Keratinocyte (primary cell): ENCODE measurements at regions not wholly inside any gene's neighbourhood (a gene's known extent, or its start where the extent isn't known, plus 50 kb on each side); places are given as distances from the start of the nearest gene placed in this dataset.

ENCODE experiments used
- CTCF ChIP-seq, 3 experiments: IDR thresholded peaks in 1 of 3; conservative IDR thresholded peaks in 1 of 3; optimal IDR thresholded peaks in 1 of 3; 2 replicates in 2 of 3; 3 replicates in 1 of 3; pipeline versions ENCODE3 to v1.5.1; 2011; ENCODE audit warnings: low read length in 3 of 3, mild to moderate bottlenecking in 3 of 3, moderate library complexity in 2 of 3, control low read depth in 1 of 3, inconsistent platforms in 1 of 3; ENCODE audit not compliant: insufficient read depth in 2 of 3; ENCODE audit errors: extremely low read depth in 1 of 3
- EZH2 ChIP-seq: IDR thresholded peaks from one replicate; pipeline ENCODE4 v1.6.1; 2012; ENCODE audit warnings: inconsistent platforms, mild to moderate bottlenecking, low read length, moderate library complexity

GRCh38 chr4:117474987-117475386 is 389.6 kb upstream of the TRAM1L1 start:
- TF ChIP-seq CTCF (optimal IDR thresholded peaks at IDR 0.05 in 1 of 3, IDR thresholded peaks at IDR 0.05 in 1 of 3, conservative IDR thresholded peaks at IDR 0.05 in 1 of 3; ENCODE audit: extremely low read depth in 1 of 3, insufficient read depth in 2 of 3, low read length in 3 of 3) (no peak), EZH2 (no peak)
